Medulla oblongata (tissue), 1 donor: ENCODE measurements at regions not wholly inside any gene's neighbourhood (a gene's known extent, or its start where the extent isn't known, plus 50 kb on each side); places are given as distances from the start of the nearest gene placed in this dataset.

ENCODE experiments used
- DNase-seq: peaks from one replicate; pipeline ENCODE4 v3.0.0-alpha.2; 2015; ENCODE audit errors: extremely low spot score

- no peak for DNase-seq
These were observed 150.6 kb upstream of the RAB12 start for GRCh38 chr18:8458546-8459215.

- no peak for DNase-seq
These were observed 148.5 kb upstream of the RAB12 start for GRCh38 chr18:8460748-8461147.

- DNase-seq, result no peak
These were observed 147.7 kb upstream of the RAB12 start for GRCh38 chr18:8461544-8461943.

- DNase-seq, result no peak
These were observed 146.5 kb upstream of the RAB12 start for GRCh38 chr18:8462651-8463185.

- DNase-seq, result no peak
These were observed 145.4 kb upstream of the RAB12 start for GRCh38 chr18:8463791-8464190.

GRCh38 chr18:8468191-8468590 lies 141.0 kb upstream of the RAB12 start:
- DNase-seq, result no peak

- no peak for DNase-seq
These were observed 140.3 kb upstream of the RAB12 start for GRCh38 chr18:8468921-8469335.

- DNase-seq, result peak; percentile 9
These were observed 139.6 kb upstream of the RAB12 start for GRCh38 chr18:8469544-8470130.

GRCh38 chr18:8471372-8471771 lies 137.9 kb upstream of the RAB12 start:
- DNase-seq, result no peak

- no peak for DNase-seq
These were observed 134.6 kb upstream of the RAB12 start for GRCh38 chr18:8474661-8475060.

GRCh38 chr18:8477615-8478014 lies 131.6 kb upstream of the RAB12 start:
- no peak for DNase-seq

- DNase-seq, result peak; percentile 53
These were observed 130.9 kb upstream of the RAB12 start for GRCh38 chr18:8478166-8478967.

- DNase-seq, result no peak
These were observed 130.3 kb upstream of the RAB12 start for GRCh38 chr18:8478968-8479370.

GRCh38 chr18:8479789-8480188 lies 129.4 kb upstream of the RAB12 start:
- no peak for DNase-seq

GRCh38 chr18:8480506-8481328 lies 128.5 kb upstream of the RAB12 start:
- DNase-seq, result peak; percentile 71

GRCh38 chr18:8484951-8485350 lies 124.3 kb upstream of the RAB12 start:
- DNase-seq, result no peak

- DNase-seq, result no peak
These were observed 119.5 kb upstream of the RAB12 start for GRCh38 chr18:8489761-8490160.

- DNase-seq, result no peak
These were observed 117.7 kb upstream of the RAB12 start for GRCh38 chr18:8491516-8491915.

GRCh38 chr18:8493141-8493540 lies 116.1 kb upstream of the RAB12 start:
- DNase-seq, result no peak

GRCh38 chr18:8496186-8496585 lies 113.1 kb upstream of the RAB12 start:
- no peak for DNase-seq

GRCh38 chr18:8498905-8499304 lies 110.3 kb upstream of the RAB12 start:
- DNase-seq, result no peak
